Chondrocyte (in vitro differentiated cells): ENCODE measurements at regions not wholly inside any gene's neighbourhood (a gene's known extent, or its start where the extent isn't known, plus 50 kb on each side); places are given as distances from the start of the nearest gene placed in this dataset.

Experiments
- DNase-seq: peaks from one replicate; pipeline ENCODE4 v3.0.0; 2021; ENCODE audit warnings: mixed read lengths, low spot score
- H3K27ac Mint-ChIP-seq: one replicate; pipeline ENCODE4 v1.8.0; 2021; ENCODE audit warnings: mild to moderate bottlenecking, moderate library complexity, mixed read lengths; ENCODE audit not compliant: unreplicated experiment
- H3K27me3 Mint-ChIP-seq: 2 replicates; pipeline ENCODE4 v1.8.0; 2021; ENCODE audit warnings: low read depth, mixed read lengths
- H3K36me3 Mint-ChIP-seq: 2 replicates; pipeline ENCODE4 v1.8.0; 2021; ENCODE audit warnings: low read depth, mixed read lengths
- H3K4me1 Mint-ChIP-seq: 2 replicates; pipeline ENCODE4 v1.8.0; 2021; ENCODE audit warnings: low read depth, mild to moderate bottlenecking, mixed read lengths
- H3K4me3 Mint-ChIP-seq: one replicate; pipeline ENCODE4 v1.8.0; 2021; ENCODE audit warnings: mild to moderate bottlenecking, moderate library complexity, mixed read lengths; ENCODE audit not compliant: unreplicated experiment
- H3K9me3 Mint-ChIP-seq: 2 replicates; pipeline ENCODE4 v1.8.0; 2021; ENCODE audit warnings: low read depth, mixed read lengths
- CTCF ChIP-seq: fragments of 200-600 bp; sonication (generic); IDR thresholded peaks from 2 replicates; pipeline ENCODE4 v1.5.0; 2021; ENCODE audit warnings: antibody characterized with exemption, mild to moderate bottlenecking, moderate library complexity

- H3K4me1 Mint-ChIP-seq = peaks cover 44% of the 10 kb centered on the region
- no peak overlapping the region for H3K4me3 Mint-ChIP-seq
- DNase-seq = no peak
- no peaks in the 10 kb centered on the region for H3K27me3 Mint-ChIP-seq
- H3K9me3 Mint-ChIP-seq = no peaks in the 10 kb centered on the region
- H3K36me3 Mint-ChIP-seq = no peaks in the 10 kb centered on the region
- no peak overlapping the region for H3K27ac Mint-ChIP-seq
- TF ChIP-seq CTCF = no peak
Measured at GRCh38 chr2:203592470-203592869, 57.4 kb upstream of the RAPH1 start.

GRCh38 chr2:203594541-203594940, 59.4 kb upstream of the RAPH1 start:
- Mint-ChIP-seq H3K27ac (peak overlapping the region; percentile 3), H3K9me3 (no peaks in the 10 kb centered on the region), H3K4me1 (peaks cover 44% of the 10 kb centered on the region), H3K27me3 (no peaks in the 10 kb centered on the region), H3K36me3 (no peaks in the 10 kb centered on the region), H3K4me3 (no peak overlapping the region)
- TF ChIP-seq CTCF = no peak
- no peak for DNase-seq

GRCh38 chr2:203596183-203596582, 61.1 kb upstream of the RAPH1 start:
- H3K4me3 Mint-ChIP-seq = no peak overlapping the region
- H3K27me3 Mint-ChIP-seq = no peaks in the 10 kb centered on the region
- H3K36me3 Mint-ChIP-seq = no peaks in the 10 kb centered on the region
- peaks cover 42% of the 10 kb centered on the region for H3K4me1 Mint-ChIP-seq
- no peak for TF ChIP-seq CTCF
- H3K27ac Mint-ChIP-seq = peak overlapping the region; percentile 29
- DNase-seq = no peak
- H3K9me3 Mint-ChIP-seq = no peaks in the 10 kb centered on the region

- Mint-ChIP-seq H3K27ac (no peak overlapping the region), H3K4me1 (peaks cover 30% of the 10 kb centered on the region), H3K9me3 (no peaks in the 10 kb centered on the region), H3K27me3 (no peaks in the 10 kb centered on the region), H3K4me3 (no peak overlapping the region), H3K36me3 (no peaks in the 10 kb centered on the region)
- DNase-seq = no peak
- TF ChIP-seq CTCF = no peak
Measured at GRCh38 chr2:203599509-203599908, 64.4 kb upstream of the RAPH1 start.

GRCh38 chr2:203600286-203600685, 65.2 kb upstream of the RAPH1 start:
- H3K4me3 Mint-ChIP-seq = no peak overlapping the region
- no peak overlapping the region for H3K27ac Mint-ChIP-seq
- H3K36me3 Mint-ChIP-seq = no peaks in the 10 kb centered on the region
- DNase-seq = no peak
- no peak for TF ChIP-seq CTCF
- H3K9me3 Mint-ChIP-seq = no peaks in the 10 kb centered on the region
- no peaks in the 10 kb centered on the region for H3K27me3 Mint-ChIP-seq
- H3K4me1 Mint-ChIP-seq = peaks cover 22% of the 10 kb centered on the region
